Endothelial cell of umbilical vein (primary cell): ENCODE measurements at regions not wholly inside any gene's neighbourhood (a gene's known extent, or its start where the extent isn't known, plus 50 kb on each side); places are given as distances from the start of the nearest gene placed in this dataset.
"Not testable (repeated sequence)": the region's sequence is repeated elsewhere in the genome, so short reads cannot be mapped to it uniquely, and the experiment has no call there.

Experiments used
- BruUV-seq: library from RNA; stranded (reverse); fragments of 400-500 nt; replicated peaks from 2 replicates; lab custom pipeline; 2021; lab: Mats Ljungman, UMichigan
- CTCF ChIA-PET: fragments of 300-600, 350-600 bp; sonication (Branson Sonifier 250); formaldehyde crosslinking; loops from one replicate; lab custom pipeline; 2021; ENCODE audit warnings: antibody characterized with exemption, inconsistent platforms; lab: Charles Lee
- POLR2A ChIA-PET: fragments of 300-600, 350-600 bp; sonication (Branson Sonifier 250); formaldehyde crosslinking; loops from one replicate; lab custom pipeline; 2021; ENCODE audit warnings: antibody characterized with exemption, inconsistent platforms; lab: Charles Lee
- DNase-seq: peaks from one replicate; pipeline ENCODE4 v3.0.0-alpha.2; 2011; ENCODE audit warnings: low read depth, low spot score
- FAIRE-seq: peaks from 2 replicates; lab custom pipeline; 2011; peaks lifted over from hg19 to GRCh38; lab: Jason Lieb, UNC
- H2AFZ ChIP-seq: 2 replicates; pipeline ENCODE4 v1.6.0; 2012; ENCODE audit warnings: low read depth, low read length, control low read depth, inconsistent platforms
- H3K27ac ChIP-seq: 2 replicates; pipeline ENCODE4 v1.5.1; 2011; ENCODE audit warnings: low read depth, mild to moderate bottlenecking, control low read depth, low read length, moderate library complexity; ENCODE audit not compliant: insufficient read depth
- H3K27me3 ChIP-seq, 2 experiments: 2 replicates each; pipeline versions ENCODE4 v1.6.0 to v1.6.1; 2011; ENCODE audit warnings: low read length in 2 of 2, mixed read lengths in 1 of 2; ENCODE audit not compliant: control insufficient read depth in 2 of 2, insufficient read depth in 2 of 2
- H3K36me3 ChIP-seq, 2 experiments: 2 replicates in 1 of 2; 3 replicates in 1 of 2; pipeline ENCODE4 v1.5.1; 2011; ENCODE audit warnings: low read length in 2 of 2, mild to moderate bottlenecking in 1 of 2, moderate library complexity in 1 of 2; ENCODE audit not compliant: control insufficient read depth in 2 of 2, insufficient read depth in 2 of 2; ENCODE audit errors: extremely low read depth in 1 of 2
- H3K4me1 ChIP-seq: 3 replicates; pipeline ENCODE4 v1.5.1; 2011; ENCODE audit warnings: mild to moderate bottlenecking, low read length; ENCODE audit not compliant: control insufficient read depth, insufficient read depth; ENCODE audit errors: extremely low read depth
- H3K4me2 ChIP-seq: 2 replicates; pipeline ENCODE4 v1.6.1; 2011; ENCODE audit warnings: low read length, control low read depth, mixed read lengths; ENCODE audit not compliant: insufficient read depth
- H3K4me3 ChIP-seq, 3 experiments: fragments of 200-600 bp in 1 of 3; sonication (generic), shearing (Covaris generic) in 1 of 3; replicated peaks in 1 of 3; 2 replicates each; pipeline ENCODE4 v1.5.1; 2011 to 2016; ENCODE audit warnings: control low read depth in 3 of 3, low read length in 3 of 3, mild to moderate bottlenecking in 2 of 3, inconsistent platforms in 1 of 3, low read depth in 1 of 3, moderate library complexity in 1 of 3; ENCODE audit not compliant: insufficient read depth in 1 of 3
- H3K79me2 ChIP-seq: 2 replicates; pipeline ENCODE4 v1.6.0; 2012; ENCODE audit warnings: low read length, inconsistent platforms; ENCODE audit not compliant: control insufficient read depth, insufficient read depth
- H3K9ac ChIP-seq: replicated peaks from 2 replicates; pipeline ENCODE3; 2011; ENCODE audit warnings: low read length, control low read depth; ENCODE audit not compliant: insufficient read depth; ENCODE audit errors: extremely low read depth
- H3K9me1 ChIP-seq: replicated peaks from 3 replicates; pipeline ENCODE4 v1.6.0; 2011; ENCODE audit warnings: mild to moderate bottlenecking, low read length; ENCODE audit not compliant: control insufficient read depth, insufficient read depth; ENCODE audit errors: extremely low read depth
- H3K9me3 ChIP-seq: replicated peaks from 2 replicates; pipeline ENCODE4 v1.5.1; 2012; ENCODE audit warnings: low read length, inconsistent platforms; ENCODE audit not compliant: control insufficient read depth, insufficient read depth
- H4K20me1 ChIP-seq: replicated peaks from 2 replicates; pipeline ENCODE3; 2011; ENCODE audit warnings: mild to moderate bottlenecking, low read length; ENCODE audit not compliant: control insufficient read depth, insufficient read depth; ENCODE audit errors: extremely low read depth
- FOS ChIP-seq: IDR thresholded peaks from 2 replicates; pipeline ENCODE4 v1.6.1; 2011; ENCODE audit warnings: mild to moderate bottlenecking, low read length, moderate library complexity, borderline replicate concordance; ENCODE audit not compliant: insufficient read depth
- GATA2 ChIP-seq: IDR thresholded peaks from 2 replicates; pipeline ENCODE4 v1.7.0; 2011; ENCODE audit warnings: low read depth, mild to moderate bottlenecking, moderate library complexity, mixed read lengths, low read length; ENCODE audit not compliant: insufficient read length, insufficient read depth
- POLR2AphosphoS5 ChIP-seq: IDR thresholded peaks from 2 replicates; pipeline ENCODE4 v1.6.1; 2012; ENCODE audit warnings: low read depth, mild to moderate bottlenecking, control low read depth, low read length, moderate library complexity; ENCODE audit not compliant: insufficient read depth
- dilution Hi-C: fragments of 300-500 bp; cut with MboI; formaldehyde crosslinking; loops from one replicate; pipeline ENCODE4 v1.15.0; 2019; ENCODE audit warnings: low sequenced_read_pairs; ENCODE audit not compliant: extremely low pct_ligation_motif_present
- intact Hi-C: fragments of 100-400 bp; cut with micrococcal nuclease; formaldehyde crosslinking; loops from one replicate; pipeline ENCODE4 v1.10.0; 2022
- TF ChIP-seq, protein P1 (sequence below): IDR thresholded peaks from 2 replicates; pipeline ENCODE4 v1.6.1; 2011; ENCODE audit not compliant: insufficient read depth, insufficient read length
- TF ChIP-seq, protein P2 (sequence below), 2 donors: IDR thresholded peaks; 1 replicate in 1 of 2; 2 replicates in 1 of 2; pipeline ENCODE4 v1.5.1; 2011; ENCODE audit warnings: low read length in 2 of 2, mild to moderate bottlenecking in 2 of 2, moderate library complexity in 2 of 2, control low read depth in 1 of 2, inconsistent platforms in 1 of 2, low read depth in 1 of 2; ENCODE audit not compliant: insufficient read depth in 1 of 2; ENCODE audit errors: extremely low read depth in 1 of 2

DNA sequence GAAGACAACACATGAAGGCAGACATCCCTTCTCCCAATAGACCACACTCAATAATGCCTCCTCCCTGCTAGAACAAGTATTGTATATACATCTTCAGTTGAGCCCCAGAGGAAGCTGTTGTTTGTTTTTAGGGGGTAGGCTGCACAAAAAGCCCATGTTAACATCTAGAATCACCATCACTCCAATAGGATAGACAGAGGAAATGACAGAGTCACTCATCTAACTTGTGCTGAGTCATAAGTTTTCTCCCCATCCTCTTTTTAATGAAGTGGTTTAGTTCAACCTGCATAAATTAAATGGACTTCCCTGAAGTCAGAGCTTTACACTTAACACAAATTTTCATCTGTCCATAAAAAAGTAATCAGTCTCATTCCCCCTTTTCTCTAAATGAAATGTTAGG is 122.9 kb upstream of the SPATA12 start:
- FAIRE-seq = peak; percentile 43
- H3K27me3 ChIP-seq = no peaks in the 10 kb centered on the region
- no peaks in the 10 kb centered on the region for H3K9me3 ChIP-seq
- H3K4me2 ChIP-seq = peak overlapping the region; percentile 46
- no peaks in the 10 kb centered on the region for H3K79me2 ChIP-seq
- H3K4me3 ChIP-seq = no peak overlapping the region
- H2AFZ ChIP-seq = no peak overlapping the region
- dilution Hi-C loops (no loop called here), intact Hi-C loops (no loop called here)
- H3K9me1 ChIP-seq = no peaks in the 10 kb centered on the region
- ChIA-PET POLR2A (no interaction called here), CTCF (interaction anchor here (0.7 to 1.2 kb wide), 3 partner anchors 16 to 51 kb away, joined by 3 to 4 read pairs (median 3); no protein-coding TSS in a partner anchor)
- peaks cover 12% of the 10 kb centered on the region for H3K4me1 ChIP-seq
- H3K36me3 ChIP-seq = no peaks in the 10 kb centered on the region
- no TSS peak for BruUV-seq
- DNase-seq = no peak
- TF ChIP-seq, protein P1, sequence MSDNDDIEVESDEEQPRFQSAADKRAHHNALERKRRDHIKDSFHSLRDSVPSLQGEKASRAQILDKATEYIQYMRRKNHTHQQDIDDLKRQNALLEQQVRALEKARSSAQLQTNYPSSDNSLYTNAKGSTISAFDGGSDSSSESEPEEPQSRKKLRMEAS = no peak
- no peak for TF ChIP-seq GATA2
- TF ChIP-seq FOS = peak; percentile 45
- H4K20me1 ChIP-seq = no peaks in the 10 kb centered on the region
- H3K9ac ChIP-seq = no peak overlapping the region
- no peak overlapping the region for H3K27ac ChIP-seq

DNA sequence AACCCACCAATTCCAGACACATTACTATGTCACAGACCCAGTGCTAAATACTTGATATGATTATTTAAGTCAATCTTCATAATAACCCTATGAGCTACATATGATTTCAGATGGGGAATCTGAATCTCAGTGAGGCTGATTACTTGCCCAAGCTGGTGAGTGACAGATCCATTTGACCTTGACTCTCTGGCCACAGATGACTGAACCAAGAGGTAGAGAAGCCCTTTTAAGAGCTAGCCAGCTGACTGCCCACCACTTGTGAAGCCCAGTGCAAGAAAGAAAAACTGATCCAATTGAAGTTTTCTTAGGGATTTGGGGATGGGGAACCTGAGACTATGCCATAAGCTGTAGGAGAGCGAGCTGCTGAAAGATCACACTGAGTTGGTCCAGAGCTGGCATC is 124.7 kb upstream of the SPATA12 start:
- H3K27ac ChIP-seq = no peak overlapping the region
- no peaks in the 10 kb centered on the region for H4K20me1 ChIP-seq
- H3K9me1 ChIP-seq = no peaks in the 10 kb centered on the region
- dilution Hi-C loops = no loop called here
- H3K27me3 ChIP-seq = no peaks in the 10 kb centered on the region
- DNase-seq (no peak), FAIRE-seq (no peak)
- no peak for TF ChIP-seq POLR2AphosphoS5
- TF ChIP-seq, protein P1 = no peak
- TF ChIP-seq FOS = no peak
- TF ChIP-seq, protein P2, sequence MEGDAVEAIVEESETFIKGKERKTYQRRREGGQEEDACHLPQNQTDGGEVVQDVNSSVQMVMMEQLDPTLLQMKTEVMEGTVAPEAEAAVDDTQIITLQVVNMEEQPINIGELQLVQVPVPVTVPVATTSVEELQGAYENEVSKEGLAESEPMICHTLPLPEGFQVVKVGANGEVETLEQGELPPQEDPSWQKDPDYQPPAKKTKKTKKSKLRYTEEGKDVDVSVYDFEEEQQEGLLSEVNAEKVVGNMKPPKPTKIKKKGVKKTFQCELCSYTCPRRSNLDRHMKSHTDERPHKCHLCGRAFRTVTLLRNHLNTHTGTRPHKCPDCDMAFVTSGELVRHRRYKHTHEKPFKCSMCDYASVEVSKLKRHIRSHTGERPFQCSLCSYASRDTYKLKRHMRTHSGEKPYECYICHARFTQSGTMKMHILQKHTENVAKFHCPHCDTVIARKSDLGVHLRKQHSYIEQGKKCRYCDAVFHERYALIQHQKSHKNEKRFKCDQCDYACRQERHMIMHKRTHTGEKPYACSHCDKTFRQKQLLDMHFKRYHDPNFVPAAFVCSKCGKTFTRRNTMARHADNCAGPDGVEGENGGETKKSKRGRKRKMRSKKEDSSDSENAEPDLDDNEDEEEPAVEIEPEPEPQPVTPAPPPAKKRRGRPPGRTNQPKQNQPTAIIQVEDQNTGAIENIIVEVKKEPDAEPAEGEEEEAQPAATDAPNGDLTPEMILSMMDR (IDR thresholded peaks at IDR 0.05; ENCODE audit: extremely low read depth in 1 of 2, insufficient read depth in 1 of 2, low read depth in 1 of 2, low read length in 2 of 2) = no peak
- ChIA-PET CTCF (interaction anchor here (1.0 to 1.4 kb wide), 4 partner anchors 29 to 136 kb away, joined by 3 to 4 read pairs (median 3); no protein-coding TSS in a partner anchor), POLR2A (no interaction called here)
- H3K4me1 ChIP-seq = peaks cover 28% of the 10 kb centered on the region
- H3K4me2 ChIP-seq = no peak overlapping the region
- BruUV-seq = no TSS peak
- intact Hi-C loops = no loop called here
- no peaks in the 10 kb centered on the region for H3K9me3 ChIP-seq
- H3K79me2 ChIP-seq = no peaks in the 10 kb centered on the region
- H3K9ac ChIP-seq = no peak overlapping the region
- no peaks in the 10 kb centered on the region for H3K36me3 ChIP-seq
- H3K4me3 ChIP-seq = no peak overlapping the region
- no peak overlapping the region for H2AFZ ChIP-seq

DNA sequence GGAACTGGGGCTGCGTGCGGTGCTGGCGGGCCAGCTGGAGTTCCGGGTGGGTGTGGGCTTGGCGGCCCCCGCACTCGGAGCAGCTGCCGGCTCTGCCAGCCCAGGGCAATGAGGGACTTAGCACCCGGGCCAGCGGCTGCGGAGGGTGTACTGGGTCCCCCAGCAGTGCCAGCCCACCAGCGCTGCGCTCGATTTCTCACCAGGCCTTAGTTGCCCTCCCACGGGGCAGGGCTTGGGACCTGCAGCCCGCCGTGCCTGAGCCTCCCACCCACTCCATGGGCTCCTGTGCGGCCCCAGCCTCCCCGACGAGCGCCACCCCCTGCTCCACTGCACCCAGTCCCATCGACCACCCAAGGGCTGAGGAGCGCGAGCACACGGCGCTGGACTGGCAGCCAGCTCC is 126.0 kb upstream of the SPATA12 start:
- dilution Hi-C loops, BruUV-seq, H3K4me3 ChIP-seq, H3K9ac ChIP-seq, H3K27me3 ChIP-seq, intact Hi-C loops, H4K20me1 ChIP-seq, FAIRE-seq, H3K79me2 ChIP-seq, CTCF ChIA-PET, H3K9me3 ChIP-seq, H3K4me2 ChIP-seq, POLR2A ChIA-PET, H2AFZ ChIP-seq, DNase-seq, H3K36me3 ChIP-seq, H3K9me1 ChIP-seq, H3K27ac ChIP-seq: not testable (repeated sequence)
- H3K4me1 ChIP-seq = peaks cover 41% of the 10 kb centered on the region
